ENCODE measurements at regions not wholly inside any gene's neighbourhood (a gene's known extent, or its start where the extent isn't known, plus 50 kb on each side); places are given as distances from the start of the nearest gene placed in this dataset.
A peak's percentile ranks its signal among the peaks of the same experiment; 100 is the strongest.
"Not testable (repeated sequence)": the region's sequence is repeated elsewhere in the genome, so short reads cannot be mapped to it uniquely, and the experiment has no call there.

GRCh38 chr1:157460381-157460780 lies 91.9 kb downstream of the FCRL5 start:
- no peak for DNase-seq (ENCODE audit: low read depth)

GRCh38 chr1:157457279-157457678 lies 95.0 kb downstream of the FCRL5 start:
- no peak for DNase-seq (ENCODE audit: low read depth)

GRCh38 chr1:157455318-157455717 lies 97.0 kb downstream of the FCRL5 start:
- no peak for DNase-seq (ENCODE audit: low read depth)

- no peak for DNase-seq (ENCODE audit: low read depth)
Observed at GRCh38 chr1:157450106-157450505, 102.2 kb downstream of the FCRL5 start.

- DNase-seq (ENCODE audit: low read depth) = no peak
Observed at GRCh38 chr1:157448636-157449035, 103.7 kb downstream of the FCRL5 start.

- DNase-seq (ENCODE audit: low read depth) = not testable (repeated sequence)
Observed at GRCh38 chr1:157446356-157446755, 106.0 kb downstream of the FCRL5 start.

GRCh38 chr1:157445616-157446140 lies 106.6 kb downstream of the FCRL5 start:
- not testable (repeated sequence) for DNase-seq (ENCODE audit: low read depth)

GRCh38 chr1:157442065-157442464 lies 110.2 kb downstream of the FCRL5 start:
- no peak for DNase-seq (ENCODE audit: low read depth)

- DNase-seq (ENCODE audit: low read depth) = no peak
Observed at GRCh38 chr1:157439302-157439954, 112.9 kb downstream of the FCRL5 start.

GRCh38 chr1:157438613-157439012 lies 113.7 kb downstream of the FCRL5 start:
- DNase-seq (ENCODE audit: low read depth) = peak; percentile 17

- peak; percentile 32 for DNase-seq (ENCODE audit: low read depth)
Observed at GRCh38 chr1:157438146-157438545, 114.2 kb downstream of the FCRL5 start.

GRCh38 chr1:157437296-157437695 lies 115.0 kb downstream of the FCRL5 start:
- DNase-seq (ENCODE audit: low read depth) = no peak

GRCh38 chr1:157431751-157432150 lies 120.6 kb downstream of the FCRL5 start:
- peak; percentile 50 for DNase-seq (ENCODE audit: low read depth)

- peak; percentile 23 for DNase-seq (ENCODE audit: low read depth)
Observed at GRCh38 chr1:157429601-157430240, 122.6 kb downstream of the FCRL5 start.

- not testable (repeated sequence) for DNase-seq (ENCODE audit: low read depth)
Observed at GRCh38 chr1:157423764-157424163, 128.6 kb downstream of the FCRL5 start.

GRCh38 chr1:157419845-157420542 lies 132.3 kb downstream of the FCRL5 start:
- DNase-seq (ENCODE audit: low read depth) = no peak

GRCh38 chr1:157418659-157419058 lies 133.7 kb downstream of the FCRL5 start:
- DNase-seq (ENCODE audit: low read depth) = no peak

GRCh38 chr1:157418231-157418630 lies 134.1 kb downstream of the FCRL5 start:
- no peak for DNase-seq (ENCODE audit: low read depth)

- no peak for DNase-seq (ENCODE audit: low read depth)
Observed at GRCh38 chr1:157415661-157416060, 136.7 kb downstream of the FCRL5 start.

- no peak for DNase-seq (ENCODE audit: low read depth)
Observed at GRCh38 chr1:157412308-157412707, 140.0 kb downstream of the FCRL5 start.

GRCh38 chr1:157411769-157412168 lies 140.5 kb downstream of the FCRL5 start:
- no peak for DNase-seq (ENCODE audit: low read depth)

- DNase-seq (ENCODE audit: low read depth) = no peak
Observed at GRCh38 chr1:157411064-157411463, 141.3 kb downstream of the FCRL5 start.

GRCh38 chr1:157410457-157410856 lies 141.9 kb downstream of the FCRL5 start:
- no peak for DNase-seq (ENCODE audit: low read depth)
